ENCODE measurements at regions not wholly inside any gene's neighbourhood (a gene's known extent, or its start where the extent isn't known, plus 50 kb on each side); places are given as distances from the start of the nearest gene placed in this dataset.
"Not testable (repeated sequence)": the region's sequence is repeated elsewhere in the genome, so short reads cannot be mapped to it uniquely, and the experiment has no call there.

DNA sequence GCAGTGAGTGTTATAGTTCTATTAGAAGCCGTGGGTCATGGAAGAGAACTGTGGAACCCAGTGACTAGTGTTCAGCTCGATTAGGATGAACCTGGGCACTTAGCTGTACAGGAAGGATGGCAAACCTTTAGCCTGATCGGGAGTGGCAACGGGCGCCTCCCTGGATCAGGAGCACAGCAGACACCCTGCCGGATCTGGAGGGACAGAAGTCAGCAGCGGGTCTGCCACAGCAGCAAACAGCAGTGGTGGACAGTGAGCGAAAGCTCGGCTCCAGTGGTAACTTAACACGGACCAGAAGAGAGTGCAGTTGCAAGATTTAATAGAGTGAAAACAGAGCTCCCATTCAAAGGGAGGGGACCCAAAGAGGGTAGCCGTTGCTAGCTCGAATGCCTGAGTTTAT lies 697.6 kb upstream of the SLITRK1 start:
- in situ Hi-C loops (cut with MboI; ENCODE audit: low sequenced_read_pairs); H3K9ac ChIP-seq (ENCODE audit: low read depth, low read length); CTCF ChIA-PET; H3K9me1 ChIP-seq (ENCODE audit: insufficient read depth, low read length); H3K36me3 ChIP-seq (ENCODE audit: control insufficient read depth, insufficient read depth, low read length); H3K4me1 ChIP-seq (ENCODE audit: control insufficient read depth, insufficient read depth, low read length); H3K27ac ChIP-seq (ENCODE audit: insufficient read depth, low read length); H2BK120ac ChIP-seq (ENCODE audit: low read depth, low read length); H3K4ac ChIP-seq (ENCODE audit: low read depth, low read length); H3K18ac ChIP-seq (ENCODE audit: low read depth, low read length); H3K14ac ChIP-seq (replicated peaks; ENCODE audit: low read depth, low read length); DNase-seq; H3K79me1 ChIP-seq (ENCODE audit: low read depth in 1 of 2, low read length in 2 of 2); H3K27me3 ChIP-seq (ENCODE audit: control insufficient read depth, insufficient read depth, low read length); H4K91ac ChIP-seq (ENCODE audit: insufficient read depth, low read depth, low read length); H2AFZ ChIP-seq (replicated peaks; ENCODE audit: low read length, poor library complexity); POLR2A ChIA-PET (ENCODE audit: unreplicated experiment); H3K4me2 ChIP-seq (ENCODE audit: low read depth, low read length); H4K5ac ChIP-seq (ENCODE audit: low read depth, low read length); H4K8ac ChIP-seq (ENCODE audit: low read depth in 2 of 2, low read length in 2 of 2); H2AK9ac ChIP-seq (replicated peaks; ENCODE audit: low read depth, low read length, poor library complexity); ATAC-seq (ENCODE audit: low read depth); H4K20me1 ChIP-seq (ENCODE audit: insufficient read depth, low read length); H2BK15ac ChIP-seq (ENCODE audit: low read depth, low read length); dilution Hi-C loops (cut with HindIII; ENCODE audit: low sequenced_read_pairs, unreplicated experiment); H2AK5ac ChIP-seq (ENCODE audit: low read depth, low read length); H3K4me3 ChIP-seq (ENCODE audit: insufficient read depth, low read depth, low read length); H3K9me3 ChIP-seq (ENCODE audit: control insufficient read depth, insufficient read depth, low read length); H2BK5ac ChIP-seq (ENCODE audit: low read depth, low read length, poor library complexity, severe bottlenecking); H3K56ac ChIP-seq (ENCODE audit: extremely low read depth, insufficient read depth, low read length); H2BK20ac ChIP-seq (ENCODE audit: low read depth, low read length); BruUV-seq (replicated peaks); intact Hi-C loops (cut with micrococcal nuclease); H3K23ac ChIP-seq (ENCODE audit: low read depth, low read length): not testable (repeated sequence)
- WGBS, 2 experiments (ENCODE audit: extremely low coverage in 2 of 2, insufficient read length in 1 of 2) = 63% methylated on average over 6 of the region's 12 CpGs; no CpG with 5 or more reads in 1 of the 2 experiments

Data from IMR-90 (cell line).